MG63 (cell line): ENCODE measurements at regions not wholly inside any gene's neighbourhood (a gene's known extent, or its start where the extent isn't known, plus 50 kb on each side); places are given as distances from the start of the nearest gene placed in this dataset.
"Not testable (repeated sequence)": the region's sequence is repeated elsewhere in the genome, so short reads cannot be mapped to it uniquely, and the experiment has no call there.

Experiments used
- DNase-seq: peaks from one replicate; pipeline ENCODE4 v3.0.0-alpha.2; 2020
- H3K27me3 ChIP-seq: fragments of 250-450 bp; sonication (Bioruptor Pico); 2 replicates; pipeline ENCODE4 v1.5.1; 2020; ENCODE audit warnings: mild to moderate bottlenecking, moderate library complexity
- H3K36me3 ChIP-seq: fragments of 250-450 bp; sonication (Bioruptor Pico); 2 replicates; pipeline ENCODE4 v1.5.1; 2020; ENCODE audit warnings: mild to moderate bottlenecking, moderate library complexity
- H3K4me3 ChIP-seq: fragments of 250-450 bp; sonication (Bioruptor Pico); 2 replicates; pipeline ENCODE4 v1.5.1; 2020; ENCODE audit warnings: mild to moderate bottlenecking, moderate library complexity
- H3K9me3 ChIP-seq: fragments of 250-450 bp; sonication (Bioruptor Pico); 2 replicates; pipeline ENCODE4 v1.5.1; 2020; ENCODE audit warnings: mild to moderate bottlenecking, moderate library complexity

GRCh38 chr10:61818251-61818650, 83.2 kb upstream of the ARID5B start:
- not testable (repeated sequence) for DNase-seq, H3K9me3 ChIP-seq, H3K4me3 ChIP-seq, H3K36me3 ChIP-seq, H3K27me3 ChIP-seq

GRCh38 chr10:61819208-61819607, 82.3 kb upstream of the ARID5B start:
- no peaks in the 10 kb centered on the region for H3K36me3 ChIP-seq
- no peaks in the 10 kb centered on the region for H3K9me3 ChIP-seq
- H3K27me3 ChIP-seq: no peaks in the 10 kb centered on the region
- DNase-seq: no peak
- H3K4me3 ChIP-seq: no peak overlapping the region

GRCh38 chr10:61821153-61821552, 80.3 kb upstream of the ARID5B start:
- no peaks in the 10 kb centered on the region for H3K9me3 ChIP-seq
- H3K27me3 ChIP-seq: no peaks in the 10 kb centered on the region
- DNase-seq: no peak
- H3K4me3 ChIP-seq: no peak overlapping the region
- H3K36me3 ChIP-seq: no peaks in the 10 kb centered on the region

GRCh38 chr10:61821693-61822092, 79.8 kb upstream of the ARID5B start:
- no peak for DNase-seq
- Histone ChIP-seq H3K4me3 (no peak overlapping the region), H3K36me3 (no peaks in the 10 kb centered on the region), H3K27me3 (no peaks in the 10 kb centered on the region), H3K9me3 (no peaks in the 10 kb centered on the region)

- H3K36me3 ChIP-seq: no peaks in the 10 kb centered on the region
- no peak overlapping the region for H3K4me3 ChIP-seq
- no peaks in the 10 kb centered on the region for H3K27me3 ChIP-seq
- no peak for DNase-seq
- no peaks in the 10 kb centered on the region for H3K9me3 ChIP-seq
Observed at GRCh38 chr10:61822096-61822495, 79.4 kb upstream of the ARID5B start.

- Histone ChIP-seq H3K27me3 (no peaks in the 10 kb centered on the region), H3K9me3 (no peaks in the 10 kb centered on the region), H3K4me3 (no peak overlapping the region), H3K36me3 (no peaks in the 10 kb centered on the region)
- DNase-seq: no peak
Observed at GRCh38 chr10:61822781-61823230, 78.7 kb upstream of the ARID5B start.

GRCh38 chr10:61825001-61825400, 76.5 kb upstream of the ARID5B start:
- H3K36me3 ChIP-seq: no peaks in the 10 kb centered on the region
- no peak overlapping the region for H3K4me3 ChIP-seq
- DNase-seq: no peak
- H3K27me3 ChIP-seq: no peaks in the 10 kb centered on the region
- H3K9me3 ChIP-seq: no peaks in the 10 kb centered on the region

GRCh38 chr10:61825628-61826027, 75.9 kb upstream of the ARID5B start:
- Histone ChIP-seq H3K27me3 (no peaks in the 10 kb centered on the region), H3K4me3 (no peak overlapping the region), H3K36me3 (no peaks in the 10 kb centered on the region), H3K9me3 (no peaks in the 10 kb centered on the region)
- no peak for DNase-seq

GRCh38 chr10:61828034-61828433, 73.5 kb upstream of the ARID5B start:
- Histone ChIP-seq H3K4me3 (no peak overlapping the region), H3K36me3 (no peaks in the 10 kb centered on the region), H3K27me3 (no peaks in the 10 kb centered on the region), H3K9me3 (no peaks in the 10 kb centered on the region)
- no peak for DNase-seq

GRCh38 chr10:61828788-61829187, 72.7 kb upstream of the ARID5B start:
- Histone ChIP-seq H3K9me3 (no peaks in the 10 kb centered on the region), H3K36me3 (no peaks in the 10 kb centered on the region), H3K4me3 (no peak overlapping the region), H3K27me3 (no peaks in the 10 kb centered on the region)
- no peak for DNase-seq

- Histone ChIP-seq H3K9me3 (no peaks in the 10 kb centered on the region), H3K27me3 (no peaks in the 10 kb centered on the region), H3K36me3 (no peaks in the 10 kb centered on the region), H3K4me3 (no peak overlapping the region)
- DNase-seq: no peak
Observed at GRCh38 chr10:61830072-61830845, 71.2 kb upstream of the ARID5B start.

- H3K27me3 ChIP-seq: no peaks in the 10 kb centered on the region
- H3K36me3 ChIP-seq: no peaks in the 10 kb centered on the region
- DNase-seq: no peak
- no peaks in the 10 kb centered on the region for H3K9me3 ChIP-seq
- H3K4me3 ChIP-seq: no peak overlapping the region
Observed at GRCh38 chr10:61830846-61831273, 70.6 kb upstream of the ARID5B start.

GRCh38 chr10:61832866-61833481, 68.5 kb upstream of the ARID5B start:
- no peaks in the 10 kb centered on the region for H3K27me3 ChIP-seq
- DNase-seq: no peak
- H3K4me3 ChIP-seq: no peak overlapping the region
- no peaks in the 10 kb centered on the region for H3K36me3 ChIP-seq
- no peaks in the 10 kb centered on the region for H3K9me3 ChIP-seq

GRCh38 chr10:61834519-61834918, 67.0 kb upstream of the ARID5B start:
- no peak overlapping the region for H3K4me3 ChIP-seq
- no peaks in the 10 kb centered on the region for H3K27me3 ChIP-seq
- no peaks in the 10 kb centered on the region for H3K9me3 ChIP-seq
- H3K36me3 ChIP-seq: no peaks in the 10 kb centered on the region
- DNase-seq: no peak

- DNase-seq: peak; percentile 37
- H3K4me3 ChIP-seq: no peak overlapping the region
- no peaks in the 10 kb centered on the region for H3K27me3 ChIP-seq
- H3K36me3 ChIP-seq: no peaks in the 10 kb centered on the region
- no peaks in the 10 kb centered on the region for H3K9me3 ChIP-seq
Observed at GRCh38 chr10:61835069-61835945, 66.2 kb upstream of the ARID5B start.

- no peaks in the 10 kb centered on the region for H3K9me3 ChIP-seq
- DNase-seq: no peak
- no peaks in the 10 kb centered on the region for H3K36me3 ChIP-seq
- H3K4me3 ChIP-seq: no peak overlapping the region; the same call in 1 of the 2 replicates
- no peaks in the 10 kb centered on the region for H3K27me3 ChIP-seq
Observed at GRCh38 chr10:61835946-61836887, 65.3 kb upstream of the ARID5B start.
